ENCODE measurements at regions not wholly inside any gene's neighbourhood (a gene's known extent, or its start where the extent isn't known, plus 50 kb on each side); places are given as distances from the start of the nearest gene placed in this dataset.

- Histone ChIP-seq H3K9me3 (ENCODE audit: control insufficient read depth in 2 of 3, insufficient read depth in 1 of 3, low read length in 3 of 3) (no peaks in the 10 kb centered on the region), H3K36me3 (ENCODE audit: control insufficient read depth in 2 of 3, insufficient read depth in 3 of 3, low read length in 3 of 3) (no peaks in the 10 kb centered on the region), H3K27me3 (ENCODE audit: control insufficient read depth, insufficient read depth, low read length) (no peaks in the 10 kb centered on the region), H3K27ac (ENCODE audit: low read depth in 2 of 2, low read length in 2 of 2) (no peak overlapping the region), H3K9ac (ENCODE audit: low read length in 3 of 3) (no peak overlapping the region), H3K4me1 (ENCODE audit: control insufficient read depth in 2 of 3, insufficient read depth in 2 of 3, low read depth in 1 of 3, low read length in 3 of 3) (no peaks in the 10 kb centered on the region), H3K4me3 (ENCODE audit: low read length in 3 of 3) (no peak overlapping the region)
- intact Hi-C loops (cut with DNase I) = no loop called here
- DNase-seq (no peak), FAIRE-seq (no peak)
- TF ChIP-seq CTCF (IDR thresholded peaks at IDR 0.05; ENCODE audit: borderline replicate concordance, extremely low read depth, insufficient read depth) = no peak
Measured at GRCh38 chr6:137708481-137708880, 158.6 kb upstream of the TNFAIP3 start.

- FAIRE-seq = no peak
- intact Hi-C loops (cut with DNase I) = loop anchor here (5.0 kb wide), 1 partner anchor 238 kb away; no protein-coding TSS in a partner anchor
- H3K4me3 ChIP-seq (ENCODE audit: low read length in 3 of 3) = no peak overlapping the region
- H3K9me3 ChIP-seq (ENCODE audit: control insufficient read depth in 2 of 3, insufficient read depth in 1 of 3, low read length in 3 of 3) = no peaks in the 10 kb centered on the region
- no peak overlapping the region for H3K9ac ChIP-seq (ENCODE audit: low read length in 3 of 3)
- no peak for DNase-seq
- H3K27me3 ChIP-seq (ENCODE audit: control insufficient read depth, insufficient read depth, low read length) = no peaks in the 10 kb centered on the region
- no peak for TF ChIP-seq CTCF (IDR thresholded peaks at IDR 0.05; ENCODE audit: borderline replicate concordance, extremely low read depth, insufficient read depth)
- H3K36me3 ChIP-seq (ENCODE audit: control insufficient read depth in 2 of 3, insufficient read depth in 3 of 3, low read length in 3 of 3) = no peaks in the 10 kb centered on the region
- H3K27ac ChIP-seq (ENCODE audit: low read depth in 2 of 2, low read length in 2 of 2) = no peak overlapping the region
- no peaks in the 10 kb centered on the region for H3K4me1 ChIP-seq (ENCODE audit: control insufficient read depth in 2 of 3, insufficient read depth in 2 of 3, low read depth in 1 of 3, low read length in 3 of 3)
Measured at GRCh38 chr6:137709424-137710236, 157.4 kb upstream of the TNFAIP3 start.

GRCh38 chr6:137711972-137712371 is 155.1 kb upstream of the TNFAIP3 start:
- TF ChIP-seq CTCF (IDR thresholded peaks at IDR 0.05; ENCODE audit: borderline replicate concordance, extremely low read depth, insufficient read depth) = no peak
- Histone ChIP-seq H3K27ac (ENCODE audit: low read depth in 2 of 2, low read length in 2 of 2) (no peak overlapping the region), H3K9ac (ENCODE audit: low read length in 3 of 3) (no peak overlapping the region), H3K4me1 (ENCODE audit: control insufficient read depth in 2 of 3, insufficient read depth in 2 of 3, low read depth in 1 of 3, low read length in 3 of 3) (no peaks in the 10 kb centered on the region), H3K36me3 (ENCODE audit: control insufficient read depth in 2 of 3, insufficient read depth in 3 of 3, low read length in 3 of 3) (no peaks in the 10 kb centered on the region), H3K9me3 (ENCODE audit: control insufficient read depth in 2 of 3, insufficient read depth in 1 of 3, low read length in 3 of 3) (no peaks in the 10 kb centered on the region), H3K27me3 (ENCODE audit: control insufficient read depth, insufficient read depth, low read length) (no peaks in the 10 kb centered on the region), H3K4me3 (ENCODE audit: low read length in 3 of 3) (no peak overlapping the region)
- DNase-seq = no peak
- intact Hi-C loops (cut with DNase I) = loop anchor here (5.0 kb wide), 1 partner anchor 235 kb away; no protein-coding TSS in a partner anchor
- FAIRE-seq = no peak
